WTC11 (cell line): ENCODE measurements at regions not wholly inside any gene's neighbourhood (a gene's known extent, or its start where the extent isn't known, plus 50 kb on each side); places are given as distances from the start of the nearest gene placed in this dataset.

Source experiments
- CBFB ChIP-seq: sonication (generic); formaldehyde crosslinking; IDR thresholded peaks from 2 replicates; pipeline ENCODE4 v1.8.1; 2022; ENCODE audit warnings: mild to moderate bottlenecking, low read depth, missing genetic modification reagents
- E2F5 ChIP-seq: sonication (generic); formaldehyde crosslinking; IDR thresholded peaks from 2 replicates; pipeline ENCODE4 v1.8.1; 2022; ENCODE audit warnings: mild to moderate bottlenecking, moderate library complexity, missing genetic modification reagents
- EMX1 ChIP-seq: fragments of 250-450 bp; sonication (Bioruptor Pico); IDR thresholded peaks from 2 replicates; pipeline ENCODE4 v1.8.0; 2021; ENCODE audit warnings: mild to moderate bottlenecking
- FOXJ3 ChIP-seq: sonication (generic); formaldehyde crosslinking; IDR thresholded peaks from 2 replicates; pipeline ENCODE4 v1.9.0; 2021; ENCODE audit warnings: missing genetic modification reagents, mild to moderate bottlenecking, borderline replicate concordance
- GABPB1 ChIP-seq: sonication (generic); formaldehyde crosslinking; IDR thresholded peaks from 2 replicates; pipeline ENCODE4 v1.8.1; 2023; ENCODE audit warnings: mild to moderate bottlenecking, missing genetic modification reagents
- GTF2I ChIP-seq: fragments of 250-450 bp; sonication (Bioruptor Pico); conservative IDR thresholded peaks from 2 replicates; pipeline ENCODE4 v1.4.0; 2021; ENCODE audit warnings: mild to moderate bottlenecking
- IRF2 ChIP-seq: sonication (generic); formaldehyde crosslinking; IDR thresholded peaks from 2 replicates; pipeline ENCODE4 v1.8.0; 2022; ENCODE audit warnings: low read depth, missing genetic modification reagents, borderline replicate concordance
- KAT7 ChIP-seq: sonication (generic); formaldehyde crosslinking; IDR thresholded peaks from 2 replicates; pipeline ENCODE4 v1.8.1; 2023; ENCODE audit warnings: missing genetic modification reagents, mild to moderate bottlenecking, borderline replicate concordance
- MXD4 ChIP-seq: fragments of 250-450 bp; sonication (Bioruptor Pico); IDR thresholded peaks from 2 replicates; pipeline ENCODE4 v1.8.0; 2021; ENCODE audit warnings: mild to moderate bottlenecking, moderate library complexity, borderline replicate concordance
- NR3C1 ChIP-seq: sonication (generic); formaldehyde crosslinking; conservative IDR thresholded peaks from 2 replicates; pipeline ENCODE4 v1.8.1; 2023; ENCODE audit warnings: low read depth, mild to moderate bottlenecking, missing genetic modification reagents
- TCF7 ChIP-seq: sonication (generic); formaldehyde crosslinking; IDR thresholded peaks from 2 replicates; pipeline ENCODE4 v1.8.0; 2022; ENCODE audit warnings: mild to moderate bottlenecking, low read depth, missing genetic modification reagents, moderate library complexity
- TEAD1 ChIP-seq: sonication (generic); formaldehyde crosslinking; IDR thresholded peaks from 2 replicates; pipeline ENCODE4 v1.8.0; 2022; ENCODE audit warnings: mild to moderate bottlenecking, missing genetic modification reagents
- USF2 ChIP-seq: sonication (generic); formaldehyde crosslinking; IDR thresholded peaks from 2 replicates; pipeline ENCODE4 v1.8.1; 2023; ENCODE audit warnings: mild to moderate bottlenecking, missing genetic modification reagents, moderate library complexity
- ZNF138 ChIP-seq: sonication (generic); formaldehyde crosslinking; conservative IDR thresholded peaks from 2 replicates; pipeline ENCODE4 v1.8.1; 2022; ENCODE audit warnings: mild to moderate bottlenecking, moderate library complexity, missing genetic modification reagents
- ZNF219 ChIP-seq: sonication (generic); formaldehyde crosslinking; IDR thresholded peaks from 2 replicates; pipeline ENCODE4 v1.8.0; 2023; ENCODE audit warnings: missing genetic modification reagents, mild to moderate bottlenecking, borderline replicate concordance
- ZNF396 ChIP-seq: fragments of 250-450 bp; sonication (Bioruptor Pico); IDR thresholded peaks from 2 replicates; pipeline ENCODE4 v1.8.0; 2021; ENCODE audit warnings: mild to moderate bottlenecking, moderate library complexity, borderline replicate concordance
- ZNF416 ChIP-seq: fragments of 250-450 bp; sonication (Bioruptor Pico); IDR thresholded peaks from 2 replicates; pipeline ENCODE4 v1.9.0; 2021; ENCODE audit warnings: mild to moderate bottlenecking, inconsistent platforms
- ZNF423 ChIP-seq: fragments of 250-450 bp; sonication (Bioruptor Pico); IDR thresholded peaks from 2 replicates; pipeline ENCODE4 v2.1.2; 2022; ENCODE audit warnings: mild to moderate bottlenecking, moderate library complexity
- ZNF532 ChIP-seq: fragments of 250-450 bp; sonication (Bioruptor Pico); IDR thresholded peaks from 2 replicates; pipeline ENCODE4 v1.9.0; 2021; ENCODE audit warnings: mild to moderate bottlenecking, borderline replicate concordance
- TF ChIP-seq, protein P1 (sequence below): sonication (generic); formaldehyde crosslinking; IDR thresholded peaks from 2 replicates; pipeline ENCODE4 v1.8.0; 2022; ENCODE audit warnings: mild to moderate bottlenecking, missing genetic modification reagents
- TF ChIP-seq, protein P2 (sequence below): fragments of 200-600 bp; IDR thresholded peaks from 2 replicates; pipeline ENCODE4 v1.8.0; 2022; ENCODE audit warnings: antibody characterized with exemption
- TF ChIP-seq, protein P3 (sequence below): sonication (generic); formaldehyde crosslinking; conservative IDR thresholded peaks from 2 replicates; pipeline ENCODE4 v1.8.1; 2023; ENCODE audit warnings: mild to moderate bottlenecking, low read depth, missing genetic modification reagents, moderate library complexity
- TF ChIP-seq, protein P4 (sequence below): fragments of 250-450 bp; sonication (Bioruptor Pico); IDR thresholded peaks from 2 replicates; pipeline ENCODE4 v1.9.0; 2021; ENCODE audit warnings: moderate library complexity, mild to moderate bottlenecking, inconsistent platforms, borderline replicate concordance
- TF ChIP-seq, protein P5 (sequence below): sonication (generic); formaldehyde crosslinking; IDR thresholded peaks from 2 replicates; pipeline ENCODE4 v1.8.1; 2023; ENCODE audit warnings: mild to moderate bottlenecking, missing genetic modification reagents

DNA sequence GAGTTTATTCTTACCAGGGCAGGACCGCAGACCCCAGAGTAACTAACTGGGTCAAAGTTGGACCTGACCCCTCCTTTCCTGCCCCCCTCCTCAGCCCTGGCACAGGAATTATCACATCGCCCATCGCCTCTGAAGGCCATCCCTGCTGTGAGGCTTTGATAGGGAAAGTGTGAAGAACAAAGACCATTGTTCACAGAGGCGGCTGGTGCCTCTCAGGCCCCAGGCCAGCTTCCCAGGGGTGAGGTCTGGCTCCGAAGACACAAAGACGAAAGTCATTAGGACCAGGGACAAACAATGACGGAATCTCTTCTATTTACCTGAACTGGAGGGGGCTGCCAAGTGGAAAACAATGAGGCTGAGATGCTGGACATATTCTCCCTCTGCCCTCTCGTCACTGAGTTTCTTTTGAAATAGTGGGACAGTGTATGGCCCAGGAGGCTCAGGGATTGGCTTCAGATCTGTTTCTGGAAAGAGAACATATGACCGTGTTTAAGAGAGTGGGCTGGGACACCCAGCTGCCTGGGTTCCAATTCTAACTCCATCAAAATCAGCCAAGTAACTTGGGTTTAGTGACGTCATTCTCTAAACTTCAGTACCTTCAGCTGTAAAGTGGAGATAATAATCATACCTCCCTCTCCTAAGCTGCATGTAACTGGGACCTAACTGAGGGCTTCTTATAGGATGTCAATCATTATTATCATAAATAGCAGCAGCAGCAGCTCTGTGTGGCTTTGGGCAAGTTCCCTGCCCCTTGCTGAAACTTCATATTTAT lies 769.4 kb downstream of the MED13L start (continued):
- no peak for TF ChIP-seq ZNF396
- no peak for TF ChIP-seq GABPB1 (CRISPR knock-in tag)
- TF ChIP-seq, protein P1, sequence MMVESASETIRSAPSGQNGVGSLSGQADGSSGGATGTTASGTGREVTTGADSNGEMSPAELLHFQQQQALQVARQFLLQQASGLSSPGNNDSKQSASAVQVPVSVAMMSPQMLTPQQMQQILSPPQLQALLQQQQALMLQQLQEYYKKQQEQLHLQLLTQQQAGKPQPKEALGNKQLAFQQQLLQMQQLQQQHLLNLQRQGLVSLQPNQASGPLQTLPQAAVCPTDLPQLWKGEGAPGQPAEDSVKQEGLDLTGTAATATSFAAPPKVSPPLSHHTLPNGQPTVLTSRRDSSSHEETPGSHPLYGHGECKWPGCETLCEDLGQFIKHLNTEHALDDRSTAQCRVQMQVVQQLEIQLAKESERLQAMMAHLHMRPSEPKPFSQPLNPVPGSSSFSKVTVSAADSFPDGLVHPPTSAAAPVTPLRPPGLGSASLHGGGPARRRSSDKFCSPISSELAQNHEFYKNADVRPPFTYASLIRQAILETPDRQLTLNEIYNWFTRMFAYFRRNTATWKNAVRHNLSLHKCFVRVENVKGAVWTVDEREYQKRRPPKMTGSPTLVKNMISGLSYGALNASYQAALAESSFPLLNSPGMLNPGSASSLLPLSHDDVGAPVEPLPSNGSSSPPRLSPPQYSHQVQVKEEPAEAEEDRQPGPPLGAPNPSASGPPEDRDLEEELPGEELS (CRISPR knock-in tag): peak; percentile 88; the same call in 1 of the 2 replicates
- no peak for TF ChIP-seq GTF2I (CRISPR knock-in tag)
- no peak for TF ChIP-seq E2F5 (CRISPR knock-in tag)
- TF ChIP-seq ZNF423 (CRISPR knock-in tag): peak; percentile 77
- TF ChIP-seq CBFB (CRISPR knock-in tag): no peak
- TF ChIP-seq, protein P2, sequence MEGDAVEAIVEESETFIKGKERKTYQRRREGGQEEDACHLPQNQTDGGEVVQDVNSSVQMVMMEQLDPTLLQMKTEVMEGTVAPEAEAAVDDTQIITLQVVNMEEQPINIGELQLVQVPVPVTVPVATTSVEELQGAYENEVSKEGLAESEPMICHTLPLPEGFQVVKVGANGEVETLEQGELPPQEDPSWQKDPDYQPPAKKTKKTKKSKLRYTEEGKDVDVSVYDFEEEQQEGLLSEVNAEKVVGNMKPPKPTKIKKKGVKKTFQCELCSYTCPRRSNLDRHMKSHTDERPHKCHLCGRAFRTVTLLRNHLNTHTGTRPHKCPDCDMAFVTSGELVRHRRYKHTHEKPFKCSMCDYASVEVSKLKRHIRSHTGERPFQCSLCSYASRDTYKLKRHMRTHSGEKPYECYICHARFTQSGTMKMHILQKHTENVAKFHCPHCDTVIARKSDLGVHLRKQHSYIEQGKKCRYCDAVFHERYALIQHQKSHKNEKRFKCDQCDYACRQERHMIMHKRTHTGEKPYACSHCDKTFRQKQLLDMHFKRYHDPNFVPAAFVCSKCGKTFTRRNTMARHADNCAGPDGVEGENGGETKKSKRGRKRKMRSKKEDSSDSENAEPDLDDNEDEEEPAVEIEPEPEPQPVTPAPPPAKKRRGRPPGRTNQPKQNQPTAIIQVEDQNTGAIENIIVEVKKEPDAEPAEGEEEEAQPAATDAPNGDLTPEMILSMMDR: no peak
- no peak for TF ChIP-seq IRF2 (CRISPR knock-in tag)
- TF ChIP-seq USF2 (CRISPR knock-in tag): 0 out of 2 replicates have a peak, but pooled peaks have one; percentile 16
- no peak for TF ChIP-seq ZNF532 (CRISPR knock-in tag)
- no peak for TF ChIP-seq ZNF219 (CRISPR knock-in tag)
- TF ChIP-seq, protein P3, sequence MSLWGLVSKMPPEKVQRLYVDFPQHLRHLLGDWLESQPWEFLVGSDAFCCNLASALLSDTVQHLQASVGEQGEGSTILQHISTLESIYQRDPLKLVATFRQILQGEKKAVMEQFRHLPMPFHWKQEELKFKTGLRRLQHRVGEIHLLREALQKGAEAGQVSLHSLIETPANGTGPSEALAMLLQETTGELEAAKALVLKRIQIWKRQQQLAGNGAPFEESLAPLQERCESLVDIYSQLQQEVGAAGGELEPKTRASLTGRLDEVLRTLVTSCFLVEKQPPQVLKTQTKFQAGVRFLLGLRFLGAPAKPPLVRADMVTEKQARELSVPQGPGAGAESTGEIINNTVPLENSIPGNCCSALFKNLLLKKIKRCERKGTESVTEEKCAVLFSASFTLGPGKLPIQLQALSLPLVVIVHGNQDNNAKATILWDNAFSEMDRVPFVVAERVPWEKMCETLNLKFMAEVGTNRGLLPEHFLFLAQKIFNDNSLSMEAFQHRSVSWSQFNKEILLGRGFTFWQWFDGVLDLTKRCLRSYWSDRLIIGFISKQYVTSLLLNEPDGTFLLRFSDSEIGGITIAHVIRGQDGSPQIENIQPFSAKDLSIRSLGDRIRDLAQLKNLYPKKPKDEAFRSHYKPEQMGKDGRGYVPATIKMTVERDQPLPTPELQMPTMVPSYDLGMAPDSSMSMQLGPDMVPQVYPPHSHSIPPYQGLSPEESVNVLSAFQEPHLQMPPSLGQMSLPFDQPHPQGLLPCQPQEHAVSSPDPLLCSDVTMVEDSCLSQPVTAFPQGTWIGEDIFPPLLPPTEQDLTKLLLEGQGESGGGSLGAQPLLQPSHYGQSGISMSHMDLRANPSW: 0 out of 2 replicates have a peak, but pooled peaks have one; percentile 38
- TF ChIP-seq TCF7 (CRISPR knock-in tag): no peak
- TF ChIP-seq EMX1: no peak
- TF ChIP-seq ZNF416: no peak
- peak; percentile 90; the same call in 1 of the 2 replicates for TF ChIP-seq TEAD1
- TF ChIP-seq FOXJ3: no peak
- TF ChIP-seq ZNF138: no peak
- TF ChIP-seq MXD4 (CRISPR knock-in tag): no peak
- TF ChIP-seq, protein P4, sequence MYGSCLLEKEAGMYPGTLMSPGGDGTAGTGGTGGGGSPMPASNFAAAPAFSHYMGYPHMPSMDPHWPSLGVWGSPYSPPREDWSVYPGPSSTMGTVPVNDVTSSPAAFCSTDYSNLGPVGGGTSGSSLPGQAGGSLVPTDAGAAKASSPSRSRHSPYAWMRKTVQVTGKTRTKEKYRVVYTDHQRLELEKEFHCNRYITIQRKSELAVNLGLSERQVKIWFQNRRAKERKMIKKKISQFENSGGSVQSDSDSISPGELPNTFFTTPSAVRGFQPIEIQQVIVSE (CRISPR knock-in tag): no peak
- TF ChIP-seq, protein P5, sequence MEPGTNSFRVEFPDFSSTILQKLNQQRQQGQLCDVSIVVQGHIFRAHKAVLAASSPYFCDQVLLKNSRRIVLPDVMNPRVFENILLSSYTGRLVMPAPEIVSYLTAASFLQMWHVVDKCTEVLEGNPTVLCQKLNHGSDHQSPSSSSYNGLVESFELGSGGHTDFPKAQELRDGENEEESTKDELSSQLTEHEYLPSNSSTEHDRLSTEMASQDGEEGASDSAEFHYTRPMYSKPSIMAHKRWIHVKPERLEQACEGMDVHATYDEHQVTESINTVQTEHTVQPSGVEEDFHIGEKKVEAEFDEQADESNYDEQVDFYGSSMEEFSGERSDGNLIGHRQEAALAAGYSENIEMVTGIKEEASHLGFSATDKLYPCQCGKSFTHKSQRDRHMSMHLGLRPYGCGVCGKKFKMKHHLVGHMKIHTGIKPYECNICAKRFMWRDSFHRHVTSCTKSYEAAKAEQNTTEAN (CRISPR knock-in tag): peak; percentile 84; the same call in 1 of the 2 replicates
- TF ChIP-seq KAT7 (CRISPR knock-in tag): no peak
- TF ChIP-seq NR3C1 (CRISPR knock-in tag): no peak
